Skeletal muscle satellite cell (primary cell): ENCODE measurements at regions not wholly inside any gene's neighbourhood (a gene's known extent, or its start where the extent isn't known, plus 50 kb on each side); places are given as distances from the start of the nearest gene placed in this dataset.

Source experiments
- H3K27me3 ChIP-seq: 2 replicates; pipeline ENCODE4 v1.7.0; 2013; ENCODE audit warnings: low read length; ENCODE audit not compliant: control insufficient read depth, insufficient read depth
- H3K36me3 ChIP-seq: 2 replicates; pipeline ENCODE4 v1.7.0; 2013; ENCODE audit warnings: mild to moderate bottlenecking, control low read depth, low read length; ENCODE audit not compliant: insufficient read depth
- H3K4me1 ChIP-seq: 2 replicates; pipeline ENCODE4 v1.7.0; 2013; ENCODE audit warnings: low read length; ENCODE audit not compliant: control insufficient read depth, insufficient read depth
- H3K4me2 ChIP-seq: 2 replicates; pipeline ENCODE4 v1.7.0; 2013; ENCODE audit warnings: mild to moderate bottlenecking, low read length
- H3K4me3 ChIP-seq: 2 replicates; pipeline ENCODE4 v1.7.0; 2013; ENCODE audit warnings: low read length
- H3K9ac ChIP-seq: 2 replicates; pipeline ENCODE4 v1.7.0; 2013; ENCODE audit warnings: mild to moderate bottlenecking, low read depth, low read length, moderate library complexity
- H3K9me3 ChIP-seq: replicated peaks from 2 replicates; pipeline ENCODE4 v1.7.0; 2013; ENCODE audit warnings: mild to moderate bottlenecking, control low read depth, low read length

DNA sequence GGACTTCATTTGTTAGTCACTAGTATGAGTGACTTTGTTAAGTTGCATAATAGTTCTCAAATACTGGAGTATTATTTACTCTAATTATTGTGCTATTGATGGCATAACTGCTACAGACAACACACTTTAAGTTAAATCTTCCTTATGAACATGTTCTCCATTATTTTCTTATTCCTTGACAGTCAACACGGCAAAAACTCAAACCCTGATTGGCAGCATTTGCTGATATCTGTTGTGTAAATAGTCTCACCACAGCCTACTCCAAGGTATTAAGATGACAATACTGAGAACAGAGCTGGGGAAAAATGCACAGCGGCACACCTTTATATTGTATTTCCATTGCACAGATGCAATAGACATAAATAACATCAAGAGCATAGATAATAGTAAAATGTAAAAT lies 568.0 kb upstream of the AADAT start:
- Histone ChIP-seq H3K4me2 (no peak overlapping the region), H3K9ac (no peak overlapping the region), H3K9me3 (no peaks in the 10 kb centered on the region), H3K4me3 (no peak overlapping the region), H3K4me1 (no peaks in the 10 kb centered on the region), H3K27me3 (no peaks in the 10 kb centered on the region), H3K36me3 (no peaks in the 10 kb centered on the region)

- Histone ChIP-seq H3K36me3 (no peaks in the 10 kb centered on the region), H3K9me3 (no peaks in the 10 kb centered on the region), H3K4me1 (peaks cover 4% of the 10 kb centered on the region), H3K27me3 (no peaks in the 10 kb centered on the region), H3K4me2 (no peak overlapping the region), H3K4me3 (no peak overlapping the region), H3K9ac (no peak overlapping the region)
These were observed 566.8 kb upstream of the AADAT start for GRCh38 chr4:170656506-170656905.

GRCh38 chr4:170652571-170652970 lies 562.8 kb upstream of the AADAT start:
- no peak overlapping the region for H3K4me2 ChIP-seq
- H3K4me3 ChIP-seq = no peak overlapping the region
- H3K9ac ChIP-seq = no peak overlapping the region
- H3K9me3 ChIP-seq = no peaks in the 10 kb centered on the region
- H3K27me3 ChIP-seq = no peaks in the 10 kb centered on the region
- no peaks in the 10 kb centered on the region for H3K36me3 ChIP-seq
- peaks cover 4% of the 10 kb centered on the region for H3K4me1 ChIP-seq

DNA sequence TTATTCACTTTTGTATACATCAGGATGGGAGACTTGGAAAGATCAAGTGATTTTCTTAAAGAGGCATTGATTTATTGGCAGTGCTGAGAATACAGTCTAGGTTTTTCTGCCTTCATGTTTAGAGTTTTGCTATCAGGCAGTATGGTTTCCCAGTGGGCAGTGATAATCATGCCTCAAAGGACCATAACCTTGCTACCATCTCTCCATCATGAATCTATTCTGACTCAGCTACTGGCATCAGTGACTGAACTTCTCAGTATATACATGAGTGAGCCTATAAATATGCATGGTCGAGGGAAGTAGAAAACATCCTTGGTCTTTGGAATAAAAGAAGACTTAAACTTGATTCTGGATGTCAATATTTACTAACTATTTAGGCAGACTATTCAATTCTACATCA lies 562.0 kb upstream of the AADAT start:
- Histone ChIP-seq H3K4me2 (no peak overlapping the region), H3K36me3 (no peaks in the 10 kb centered on the region), H3K4me3 (no peak overlapping the region), H3K9ac (no peak overlapping the region), H3K27me3 (no peaks in the 10 kb centered on the region), H3K9me3 (no peaks in the 10 kb centered on the region), H3K4me1 (peaks cover 4% of the 10 kb centered on the region)

DNA sequence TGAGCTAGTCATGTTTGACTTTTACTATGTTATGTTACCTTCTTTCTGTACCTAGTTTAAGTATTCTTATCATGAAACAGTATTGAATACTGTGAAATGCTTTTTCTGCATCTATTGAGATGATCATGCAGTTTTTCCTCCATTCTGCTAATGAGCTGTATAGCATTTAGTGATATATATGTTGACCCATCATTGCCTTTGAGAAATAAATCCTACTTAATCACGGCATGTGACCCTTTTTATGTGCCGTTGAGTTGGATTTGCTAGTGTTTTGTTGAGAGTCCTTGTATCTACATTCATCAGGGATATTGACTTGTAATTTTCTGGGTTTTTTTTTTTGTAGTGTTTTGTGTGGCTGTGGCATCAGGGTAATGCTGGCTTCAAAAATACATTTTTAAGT lies 537.7 kb upstream of the AADAT start:
- no peaks in the 10 kb centered on the region for H3K36me3 ChIP-seq
- no peaks in the 10 kb centered on the region for H3K4me1 ChIP-seq
- no peaks in the 10 kb centered on the region for H3K27me3 ChIP-seq
- H3K4me3 ChIP-seq = no peak overlapping the region
- H3K4me2 ChIP-seq = no peak overlapping the region
- no peaks in the 10 kb centered on the region for H3K9me3 ChIP-seq
- H3K9ac ChIP-seq = no peak overlapping the region

GRCh38 chr4:170623899-170624298 lies 534.1 kb upstream of the AADAT start:
- no peak overlapping the region for H3K9ac ChIP-seq
- no peaks in the 10 kb centered on the region for H3K27me3 ChIP-seq
- no peak overlapping the region for H3K4me2 ChIP-seq
- no peaks in the 10 kb centered on the region for H3K4me1 ChIP-seq
- H3K4me3 ChIP-seq = no peak overlapping the region
- H3K9me3 ChIP-seq = no peaks in the 10 kb centered on the region
- H3K36me3 ChIP-seq = no peaks in the 10 kb centered on the region

DNA sequence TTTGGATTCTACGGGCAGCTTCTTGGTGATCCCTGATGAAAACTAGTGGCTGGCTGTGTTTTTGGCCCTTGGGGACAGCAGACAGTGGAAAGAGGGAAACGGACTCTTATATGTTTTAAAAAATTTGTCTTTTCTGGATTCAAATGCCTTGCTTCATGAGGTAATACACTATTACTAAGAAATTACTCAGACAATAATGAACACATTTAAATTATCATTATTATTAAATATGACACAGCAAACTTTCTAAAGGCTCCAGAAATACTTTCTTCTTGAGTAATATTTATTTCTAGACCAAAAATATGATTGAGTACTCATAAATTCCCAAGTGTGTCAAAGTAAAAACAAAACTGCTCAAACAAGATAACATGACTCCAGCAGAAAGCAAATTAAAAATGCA lies 520.7 kb upstream of the AADAT start:
- no peaks in the 10 kb centered on the region for H3K36me3 ChIP-seq
- no peaks in the 10 kb centered on the region for H3K27me3 ChIP-seq
- H3K4me1 ChIP-seq = no peaks in the 10 kb centered on the region
- H3K4me3 ChIP-seq = no peak overlapping the region
- no peak overlapping the region for H3K9ac ChIP-seq
- no peak overlapping the region for H3K4me2 ChIP-seq
- H3K9me3 ChIP-seq = no peaks in the 10 kb centered on the region

- no peak overlapping the region for H3K4me3 ChIP-seq
- no peak overlapping the region for H3K9ac ChIP-seq
- H3K27me3 ChIP-seq = no peaks in the 10 kb centered on the region
- no peaks in the 10 kb centered on the region for H3K9me3 ChIP-seq
- H3K4me2 ChIP-seq = no peak overlapping the region
- H3K4me1 ChIP-seq = no peaks in the 10 kb centered on the region
- no peaks in the 10 kb centered on the region for H3K36me3 ChIP-seq
These were observed 510.1 kb upstream of the AADAT start for GRCh38 chr4:170599894-170600293.

- Histone ChIP-seq H3K4me1 (no peaks in the 10 kb centered on the region), H3K9me3 (peaks cover 3% of the 10 kb centered on the region), H3K4me3 (no peak overlapping the region), H3K36me3 (no peaks in the 10 kb centered on the region), H3K4me2 (no peak overlapping the region), H3K9ac (no peak overlapping the region), H3K27me3 (no peaks in the 10 kb centered on the region)
These were observed 501.3 kb upstream of the AADAT start for GRCh38 chr4:170591076-170591475.

DNA sequence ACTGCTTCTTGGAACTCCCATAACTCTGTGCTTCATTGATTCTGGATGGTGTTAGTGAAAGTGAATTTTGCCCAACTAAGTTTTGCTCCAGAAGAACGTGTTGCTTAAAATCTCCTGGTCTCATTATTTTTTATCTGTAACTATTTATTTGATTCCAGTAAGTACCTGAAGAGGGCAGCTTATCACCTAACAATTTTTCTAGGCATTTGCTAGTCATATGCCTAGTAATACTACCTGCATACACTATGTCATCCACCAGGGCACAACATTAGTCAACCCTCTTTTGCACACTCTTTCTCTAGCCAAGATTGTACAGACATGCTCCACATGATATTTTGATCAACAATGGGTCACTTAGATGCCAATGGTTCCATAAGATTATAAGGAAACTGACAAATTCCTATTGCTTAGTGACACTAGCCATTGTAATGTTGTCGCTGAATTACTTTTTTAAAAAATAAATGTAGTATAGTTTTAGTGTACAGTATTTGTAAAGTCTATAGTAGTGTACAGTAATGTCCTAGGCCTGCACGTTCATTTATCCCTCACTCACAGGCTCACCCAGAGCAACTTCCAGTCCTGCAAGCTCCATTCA lies 499.9 kb upstream of the AADAT start:
- H3K36me3 ChIP-seq = no peaks in the 10 kb centered on the region
- H3K4me1 ChIP-seq = no peaks in the 10 kb centered on the region
- no peak overlapping the region for H3K9ac ChIP-seq
- H3K4me2 ChIP-seq = no peak overlapping the region
- H3K4me3 ChIP-seq = no peak overlapping the region
- no peaks in the 10 kb centered on the region for H3K27me3 ChIP-seq
- H3K9me3 ChIP-seq = peaks cover 3% of the 10 kb centered on the region

GRCh38 chr4:170581969-170582368 lies 492.2 kb upstream of the AADAT start:
- Histone ChIP-seq H3K9me3 (no peaks in the 10 kb centered on the region), H3K4me1 (no peaks in the 10 kb centered on the region), H3K4me3 (no peak overlapping the region), H3K27me3 (no peaks in the 10 kb centered on the region), H3K36me3 (no peaks in the 10 kb centered on the region), H3K4me2 (no peak overlapping the region), H3K9ac (no peak overlapping the region)

DNA sequence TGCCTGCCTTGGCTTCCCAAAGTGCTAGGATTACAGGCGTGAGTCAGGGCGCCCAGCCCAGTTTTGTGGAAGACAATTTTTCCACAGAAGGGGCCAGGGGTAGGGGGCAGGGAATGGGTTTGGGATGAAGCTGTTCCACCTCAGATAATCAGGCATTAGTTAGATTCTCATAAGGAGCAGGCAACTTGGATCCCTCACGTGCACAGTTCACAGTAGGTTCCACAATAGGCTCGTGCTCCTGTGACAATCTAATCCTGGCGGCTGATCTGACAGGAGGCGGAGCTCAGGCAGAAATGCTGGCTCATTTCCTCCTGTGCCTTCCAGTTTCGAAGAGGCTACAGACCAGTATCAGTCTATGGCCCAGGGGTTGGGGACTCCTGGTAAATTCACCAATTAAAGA lies 491.6 kb upstream of the AADAT start:
- no peak overlapping the region for H3K9ac ChIP-seq
- H3K4me2 ChIP-seq = no peak overlapping the region
- no peak overlapping the region for H3K4me3 ChIP-seq
- no peaks in the 10 kb centered on the region for H3K9me3 ChIP-seq
- no peaks in the 10 kb centered on the region for H3K27me3 ChIP-seq
- H3K4me1 ChIP-seq = no peaks in the 10 kb centered on the region
- no peaks in the 10 kb centered on the region for H3K36me3 ChIP-seq
